ENCODE measurements at regions not wholly inside any gene's neighbourhood (a gene's known extent, or its start where the extent isn't known, plus 50 kb on each side); places are given as distances from the start of the nearest gene placed in this dataset.

DNA sequence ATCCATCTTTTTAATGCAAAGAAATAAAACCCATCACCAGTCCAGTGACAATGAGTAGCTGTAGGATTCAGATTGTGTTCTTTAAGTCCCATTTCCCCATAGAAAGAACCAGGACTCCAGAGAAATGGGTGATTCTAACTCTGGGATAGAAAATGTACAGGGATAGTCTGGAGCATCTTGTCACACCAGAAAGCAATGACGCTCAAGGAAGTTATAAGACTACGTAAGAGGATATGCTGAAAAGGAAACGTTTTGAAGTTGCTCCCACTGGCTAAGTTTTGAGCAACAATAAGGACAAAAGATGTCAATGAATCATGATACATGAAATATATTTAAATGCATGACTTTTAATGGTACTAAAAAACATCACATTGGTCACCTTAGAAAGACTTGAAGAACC lies 360.1 kb downstream of the DLEU7 start:
- Histone ChIP-seq H3K36me3 (ENCODE audit: control insufficient read depth, insufficient read depth, low read length) (no peaks in the 10 kb centered on the region), H3K4me1 (ENCODE audit: control insufficient read depth, insufficient read depth, low read length) (no peaks in the 10 kb centered on the region; the same call in 1 of the 2 replicates), H3K14ac (replicated peaks; ENCODE audit: low read depth, low read length) (no peak overlapping the region), H3K4me3 (ENCODE audit: insufficient read depth, low read depth, low read length) (no peak overlapping the region), H3K27me3 (ENCODE audit: control insufficient read depth, insufficient read depth, low read length) (no peaks in the 10 kb centered on the region; the same call in 1 of the 2 replicates), H2AK5ac (ENCODE audit: low read depth, low read length) (no peak overlapping the region), H3K79me1 (ENCODE audit: low read depth in 1 of 2, low read length in 2 of 2) (no peaks in the 10 kb centered on the region), H3K4me2 (ENCODE audit: low read depth, low read length) (no peak overlapping the region), H2AFZ (replicated peaks; ENCODE audit: low read length, poor library complexity) (no peak overlapping the region), H3K9ac (ENCODE audit: low read depth, low read length) (no peak overlapping the region), H2BK15ac (ENCODE audit: low read depth, low read length) (no peak overlapping the region), H2BK5ac (ENCODE audit: low read depth, low read length, poor library complexity, severe bottlenecking) (no peak overlapping the region), H3K4ac (ENCODE audit: low read depth, low read length) (no peak overlapping the region), H3K9me3 (ENCODE audit: control insufficient read depth, insufficient read depth, low read length) (no peaks in the 10 kb centered on the region), H4K91ac (ENCODE audit: insufficient read depth, low read depth, low read length) (no peak overlapping the region), H4K20me1 (ENCODE audit: insufficient read depth, low read length) (no peaks in the 10 kb centered on the region), H3K9me1 (ENCODE audit: insufficient read depth, low read length) (no peaks in the 10 kb centered on the region), H4K5ac (ENCODE audit: low read depth, low read length) (no peak overlapping the region), H3K56ac (ENCODE audit: extremely low read depth, insufficient read depth, low read length) (no peak overlapping the region), H3K18ac (ENCODE audit: low read depth, low read length) (no peak overlapping the region), H3K23ac (ENCODE audit: low read depth, low read length) (no peak overlapping the region), H4K8ac (ENCODE audit: low read depth in 2 of 2, low read length in 2 of 2) (no peak overlapping the region), H2BK120ac (ENCODE audit: low read depth, low read length) (no peak overlapping the region), H2AK9ac (replicated peaks; ENCODE audit: low read depth, low read length, poor library complexity) (no peak overlapping the region), H3K27ac (ENCODE audit: insufficient read depth, low read length) (no peak overlapping the region), H2BK20ac (ENCODE audit: low read depth, low read length) (no peak overlapping the region)
- no peak for DNase-seq
- no peak for ATAC-seq (ENCODE audit: low read depth)
- POLR2A ChIA-PET (ENCODE audit: unreplicated experiment), result no interaction called here
- intact Hi-C loops (cut with micrococcal nuclease), result no loop called here
- dilution Hi-C loops (cut with HindIII; ENCODE audit: low sequenced_read_pairs, unreplicated experiment), result no loop called here
- TF ChIP-seq MAFK (IDR thresholded peaks at IDR 0.05; ENCODE audit: low read depth, low read length) (no peak), RAD21 (IDR thresholded peaks at IDR 0.05; ENCODE audit: low read length) (no peak), RFX5 (IDR thresholded peaks at IDR 0.05; ENCODE audit: low read depth, low read length) (no peak), CEBPB (IDR thresholded peaks at IDR 0.05; ENCODE audit: low read depth, low read length) (no peak), MAZ (IDR thresholded peaks at IDR 0.05; ENCODE audit: borderline replicate concordance, low read depth, low read length) (no peak), CHD1 (IDR thresholded peaks at IDR 0.05; ENCODE audit: low read depth, low read length) (no peak), BHLHE40 (IDR thresholded peaks at IDR 0.05; ENCODE audit: low read depth, low read length) (no peak), NFE2L2 (IDR thresholded peaks at IDR 0.05; ENCODE audit: low read depth, low read length) (no peak), SMC3 (IDR thresholded peaks at IDR 0.05; ENCODE audit: low read depth, low read length) (no peak), RCOR1 (IDR thresholded peaks at IDR 0.05; ENCODE audit: insufficient replicate concordance, low read length) (no peak), FOS (IDR thresholded peaks at IDR 0.05; ENCODE audit: low read depth, low read length) (no peak), MXI1 (IDR thresholded peaks at IDR 0.05; ENCODE audit: borderline replicate concordance, low read depth, low read length) (no peak), POLR2A (IDR thresholded peaks at IDR 0.05; ENCODE audit: low read depth, low read length) (no peak)
- TF ChIP-seq, protein P1, sequence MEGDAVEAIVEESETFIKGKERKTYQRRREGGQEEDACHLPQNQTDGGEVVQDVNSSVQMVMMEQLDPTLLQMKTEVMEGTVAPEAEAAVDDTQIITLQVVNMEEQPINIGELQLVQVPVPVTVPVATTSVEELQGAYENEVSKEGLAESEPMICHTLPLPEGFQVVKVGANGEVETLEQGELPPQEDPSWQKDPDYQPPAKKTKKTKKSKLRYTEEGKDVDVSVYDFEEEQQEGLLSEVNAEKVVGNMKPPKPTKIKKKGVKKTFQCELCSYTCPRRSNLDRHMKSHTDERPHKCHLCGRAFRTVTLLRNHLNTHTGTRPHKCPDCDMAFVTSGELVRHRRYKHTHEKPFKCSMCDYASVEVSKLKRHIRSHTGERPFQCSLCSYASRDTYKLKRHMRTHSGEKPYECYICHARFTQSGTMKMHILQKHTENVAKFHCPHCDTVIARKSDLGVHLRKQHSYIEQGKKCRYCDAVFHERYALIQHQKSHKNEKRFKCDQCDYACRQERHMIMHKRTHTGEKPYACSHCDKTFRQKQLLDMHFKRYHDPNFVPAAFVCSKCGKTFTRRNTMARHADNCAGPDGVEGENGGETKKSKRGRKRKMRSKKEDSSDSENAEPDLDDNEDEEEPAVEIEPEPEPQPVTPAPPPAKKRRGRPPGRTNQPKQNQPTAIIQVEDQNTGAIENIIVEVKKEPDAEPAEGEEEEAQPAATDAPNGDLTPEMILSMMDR (conservative IDR thresholded peaks at IDR 0.05; ENCODE audit: low read depth, low read length), result no peak
- TF ChIP-seq, protein P2, sequence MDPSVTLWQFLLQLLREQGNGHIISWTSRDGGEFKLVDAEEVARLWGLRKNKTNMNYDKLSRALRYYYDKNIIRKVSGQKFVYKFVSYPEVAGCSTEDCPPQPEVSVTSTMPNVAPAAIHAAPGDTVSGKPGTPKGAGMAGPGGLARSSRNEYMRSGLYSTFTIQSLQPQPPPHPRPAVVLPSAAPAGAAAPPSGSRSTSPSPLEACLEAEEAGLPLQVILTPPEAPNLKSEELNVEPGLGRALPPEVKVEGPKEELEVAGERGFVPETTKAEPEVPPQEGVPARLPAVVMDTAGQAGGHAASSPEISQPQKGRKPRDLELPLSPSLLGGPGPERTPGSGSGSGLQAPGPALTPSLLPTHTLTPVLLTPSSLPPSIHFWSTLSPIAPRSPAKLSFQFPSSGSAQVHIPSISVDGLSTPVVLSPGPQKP (IDR thresholded peaks at IDR 0.05; ENCODE audit: borderline replicate concordance, low read depth, low read length), result no peak
- TF ChIP-seq, protein P3, sequence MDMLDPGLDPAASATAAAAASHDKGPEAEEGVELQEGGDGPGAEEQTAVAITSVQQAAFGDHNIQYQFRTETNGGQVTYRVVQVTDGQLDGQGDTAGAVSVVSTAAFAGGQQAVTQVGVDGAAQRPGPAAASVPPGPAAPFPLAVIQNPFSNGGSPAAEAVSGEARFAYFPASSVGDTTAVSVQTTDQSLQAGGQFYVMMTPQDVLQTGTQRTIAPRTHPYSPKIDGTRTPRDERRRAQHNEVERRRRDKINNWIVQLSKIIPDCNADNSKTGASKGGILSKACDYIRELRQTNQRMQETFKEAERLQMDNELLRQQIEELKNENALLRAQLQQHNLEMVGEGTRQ (IDR thresholded peaks at IDR 0.05; ENCODE audit: low read depth, low read length), result no peak
- WGBS, 2 experiments (ENCODE audit: extremely low coverage in 2 of 2, insufficient read length in 1 of 2), result 93% methylated on average over 2 of the region's 3 CpGs; no CpG with 5 or more reads in 1 of the 2 experiments
- CTCF ChIA-PET, result no interaction called here
- no TSS peak for BruUV-seq (replicated peaks)
- in situ Hi-C loops (cut with MboI; ENCODE audit: low sequenced_read_pairs), result no loop called here
